IMR-90 (cell line): ENCODE measurements at regions not wholly inside any gene's neighbourhood (a gene's known extent, or its start where the extent isn't known, plus 50 kb on each side); places are given as distances from the start of the nearest gene placed in this dataset.
A peak's percentile ranks its signal among the peaks of the same experiment; 100 is the strongest.

Experiments
- ATAC-seq: fragments of 200-7000 bp; cut with Tn5 transposase; 2 replicates; pipeline ENCODE4 v1.9.1; 2020; ENCODE audit warnings: low read depth, mild to moderate bottlenecking, moderate library complexity
- BruUV-seq: library from RNA; stranded (reverse); fragments of 400-500 nt; replicated peaks from 2 replicates; lab custom pipeline; 2021; lab: Mats Ljungman, UMichigan
- CTCF ChIA-PET: fragments of 300-600 bp; formaldehyde crosslinking; extraction: SDS; loops from one replicate; lab custom pipeline; 2021; ENCODE audit warnings: antibody characterized with exemption; lab: Yijun Ruan, JAX
- POLR2A ChIA-PET: fragments of 300-600 bp; sonication (Branson Sonifier 250); formaldehyde crosslinking; loops from one replicate; lab custom pipeline; 2022; ENCODE audit warnings: antibody characterized with exemption; ENCODE audit not compliant: unreplicated experiment; lab: Charles Lee
- DNase-seq: peaks from one replicate; pipeline ENCODE4 v3.0.0; 2013
- H2AFZ ChIP-seq: replicated peaks from 2 replicates; pipeline ENCODE3; 2013; ENCODE audit warnings: low read length, mild to moderate bottlenecking; ENCODE audit not compliant: poor library complexity
- H2AK5ac ChIP-seq: 2 replicates; pipeline ENCODE4 v1.6.1; 2013; ENCODE audit warnings: low read depth, low read length, inconsistent platforms
- H2AK9ac ChIP-seq: replicated peaks from 2 replicates; pipeline ENCODE3; 2013; ENCODE audit warnings: mild to moderate bottlenecking, low read depth, low read length, moderate library complexity; ENCODE audit not compliant: poor library complexity
- H2BK120ac ChIP-seq: 2 replicates; pipeline ENCODE4 v1.6.1; 2013; ENCODE audit warnings: low read depth, low read length, inconsistent platforms
- H2BK15ac ChIP-seq: 3 replicates; pipeline ENCODE4 v1.6.1; 2013; ENCODE audit warnings: low read depth, low read length, inconsistent platforms
- H2BK20ac ChIP-seq: 2 replicates; pipeline ENCODE4 v1.6.1; 2013; ENCODE audit warnings: low read depth, mild to moderate bottlenecking, inconsistent platforms, low read length, moderate library complexity
- H2BK5ac ChIP-seq: 2 replicates; pipeline ENCODE4 v1.6.1; 2013; ENCODE audit warnings: mild to moderate bottlenecking, low read depth, low read length, inconsistent platforms; ENCODE audit not compliant: poor library complexity, severe bottlenecking
- H3K14ac ChIP-seq: replicated peaks from 2 replicates; pipeline ENCODE4 v1.6.1; 2013; ENCODE audit warnings: low read depth, low read length, inconsistent platforms
- H3K18ac ChIP-seq: 2 replicates; pipeline ENCODE4 v1.6.1; 2013; ENCODE audit warnings: low read depth, low read length, control low read depth
- H3K23ac ChIP-seq: 2 replicates; pipeline ENCODE4 v1.6.1; 2013; ENCODE audit warnings: low read depth, low read length, inconsistent platforms
- H3K27ac ChIP-seq: 2 replicates; pipeline ENCODE4 v1.5.1; 2013; ENCODE audit warnings: mild to moderate bottlenecking, control low read depth, low read length; ENCODE audit not compliant: insufficient read depth
- H3K27me3 ChIP-seq: 2 replicates; pipeline ENCODE4 v1.6.1; 2013; ENCODE audit warnings: low read length; ENCODE audit not compliant: control insufficient read depth, insufficient read depth
- H3K36me3 ChIP-seq: 2 replicates; pipeline ENCODE4 v1.6.1; 2013; ENCODE audit warnings: low read length, mixed read lengths; ENCODE audit not compliant: control insufficient read depth, insufficient read depth
- H3K4ac ChIP-seq: 2 replicates; pipeline ENCODE4 v1.6.1; 2013; ENCODE audit warnings: low read depth, low read length, inconsistent platforms
- H3K4me1 ChIP-seq: 2 replicates; pipeline ENCODE4 v1.6.1; 2013; ENCODE audit warnings: low read length, mixed read lengths; ENCODE audit not compliant: control insufficient read depth, insufficient read depth
- H3K4me2 ChIP-seq: 2 replicates; pipeline ENCODE4 v1.6.1; 2013; ENCODE audit warnings: low read depth, mild to moderate bottlenecking, control low read depth, low read length, moderate library complexity
- H3K4me3 ChIP-seq: 2 replicates; pipeline ENCODE4 v1.5.1; 2013; ENCODE audit warnings: low read depth, mild to moderate bottlenecking, control low read depth, low read length, moderate library complexity; ENCODE audit not compliant: insufficient read depth
- H3K56ac ChIP-seq: 2 replicates; pipeline ENCODE4 v1.6.1; 2013; ENCODE audit warnings: low read length, inconsistent platforms; ENCODE audit not compliant: insufficient read depth; ENCODE audit errors: extremely low read depth
- H3K79me1 ChIP-seq, 2 experiments: 2 replicates each; pipeline ENCODE4 v1.6.1; 2013; ENCODE audit warnings: low read length in 2 of 2, inconsistent platforms in 1 of 2, low read depth in 1 of 2
- H3K9ac ChIP-seq: 2 replicates; pipeline ENCODE4 v1.6.1; 2013; ENCODE audit warnings: low read depth, low read length, control low read depth
- H3K9me1 ChIP-seq: 2 replicates; pipeline ENCODE4 v1.6.1; 2013; ENCODE audit warnings: low read length, inconsistent platforms; ENCODE audit not compliant: insufficient read depth
- H3K9me3 ChIP-seq: 2 replicates; pipeline ENCODE4 v1.6.1; 2013; ENCODE audit warnings: low read length; ENCODE audit not compliant: control insufficient read depth, insufficient read depth
- H4K20me1 ChIP-seq: 2 replicates; pipeline ENCODE4 v1.6.1; 2013; ENCODE audit warnings: low read length, inconsistent platforms; ENCODE audit not compliant: insufficient read depth
- H4K5ac ChIP-seq: 2 replicates; pipeline ENCODE4 v1.6.1; 2013; ENCODE audit warnings: mild to moderate bottlenecking, low read depth, low read length, control low read depth
- H4K8ac ChIP-seq, 2 experiments: 2 replicates each; pipeline ENCODE4 v1.6.1; 2013; ENCODE audit warnings: low read depth in 2 of 2, low read length in 2 of 2, control low read depth in 1 of 2, inconsistent platforms in 1 of 2
- H4K91ac ChIP-seq: 2 replicates; pipeline ENCODE4 v1.6.1; 2013; ENCODE audit warnings: low read depth, low read length, inconsistent platforms; ENCODE audit not compliant: insufficient read depth
- MAZ ChIP-seq: IDR thresholded peaks from 2 replicates; pipeline ENCODE4 v1.6.1; 2012; ENCODE audit warnings: low read depth, mild to moderate bottlenecking, low read length, improper control_type of control experiment, moderate library complexity, borderline replicate concordance
- NFE2L2 ChIP-seq: fragments of 150-350 bp; IDR thresholded peaks from 2 replicates; pipeline ENCODE4 v1.6.1; 2016; ENCODE audit warnings: low read depth, mild to moderate bottlenecking, low read length
- WGBS, 2 experiments: methylation state at CpG; one replicate each; pipeline versions ENCODE4 v1.1.5 to v1.1.7; 2013; ENCODE audit warnings: missing lambda C conversion rate in 2 of 2; ENCODE audit not compliant: insufficient read length in 1 of 2; ENCODE audit errors: extremely low coverage in 2 of 2; 5-methylcytosine and 5-hydroxymethylcytosine counted together
- dilution Hi-C: fragments of 300-500 bp; cut with HindIII; formaldehyde crosslinking; loops from one replicate; pipeline ENCODE4 v1.14.3; 2018; ENCODE audit warnings: low sequenced_read_pairs; ENCODE audit not compliant: unreplicated experiment
- in situ Hi-C: fragments of 300-500 bp; cut with MboI; formaldehyde crosslinking; loops from 3 replicates; pipeline ENCODE4 v1.14.3; 2019; ENCODE audit warnings: low sequenced_read_pairs, inconsistent platforms, mixed read lengths
- intact Hi-C: fragments of 100-400 bp; cut with micrococcal nuclease; formaldehyde crosslinking; loops from 2 replicates; pipeline ENCODE4 v1.10.0; 2022

GRCh38 chr9:38255599-38255998, 136.9 kb upstream of the ALDH1B1 start:
- H4K5ac ChIP-seq: no peak overlapping the region
- H3K9ac ChIP-seq: no peak overlapping the region
- intact Hi-C loops: loop anchor here (2.0 kb wide), 1 partner anchor 17 kb away; no protein-coding TSS in a partner anchor
- TF ChIP-seq NFE2L2: peak; percentile 16; the same call in 1 of the 2 replicates
- no peak for TF ChIP-seq MAZ
- H2AK5ac ChIP-seq: no peak overlapping the region
- no peak for DNase-seq
- dilution Hi-C loops: no loop called here
- no peaks in the 10 kb centered on the region for H3K9me3 ChIP-seq
- no peaks in the 10 kb centered on the region for H3K4me1 ChIP-seq
- no peak overlapping the region for H2BK120ac ChIP-seq
- no peak overlapping the region for H3K56ac ChIP-seq
- no peak overlapping the region for H2AFZ ChIP-seq
- no TSS peak for BruUV-seq
- H3K79me1 ChIP-seq: no peaks in the 10 kb centered on the region
- no peak overlapping the region for H2AK9ac ChIP-seq
- no peaks in the 10 kb centered on the region for H4K20me1 ChIP-seq
- H3K27me3 ChIP-seq: peaks cover 33% of the 10 kb centered on the region
- no peak overlapping the region for H3K4me2 ChIP-seq
- no peak overlapping the region for H3K4me3 ChIP-seq
- WGBS, 2 experiments: no CpG with 5 or more reads among the region's 3 CpGs
- no peak overlapping the region for H3K14ac ChIP-seq
- no peak overlapping the region for H2BK15ac ChIP-seq
- no peak overlapping the region for H2BK5ac ChIP-seq
- no peaks in the 10 kb centered on the region for H3K9me1 ChIP-seq
- no peak overlapping the region for H3K18ac ChIP-seq
- no peak overlapping the region for H3K27ac ChIP-seq
- no peaks in the 10 kb centered on the region for H3K36me3 ChIP-seq
- ChIA-PET POLR2A (no interaction called here), CTCF (no interaction called here)
- in situ Hi-C loops: no loop called here
- H2BK20ac ChIP-seq: no peak overlapping the region
- no peak for ATAC-seq
- H4K8ac ChIP-seq: no peak overlapping the region
- H3K23ac ChIP-seq: no peak overlapping the region
- H4K91ac ChIP-seq: no peak overlapping the region
- H3K4ac ChIP-seq: no peak overlapping the region
